ENCODE measurements at regions not wholly inside any gene's neighbourhood (a gene's known extent, or its start where the extent isn't known, plus 50 kb on each side); places are given as distances from the start of the nearest gene placed in this dataset.
A peak's percentile ranks its signal among the peaks of the same experiment; 100 is the strongest.

GRCh38 chr2:179349670-179350303 is 85.2 kb upstream of the SESTD1 start:
- H3K27me3 ChIP-seq (ENCODE audit: control insufficient read depth, insufficient read depth, low read length): no peaks in the 10 kb centered on the region
- no peak overlapping the region for H3K4me3 ChIP-seq (ENCODE audit: low read depth, low read length)
- no peaks in the 10 kb centered on the region for H3K9me3 ChIP-seq (ENCODE audit: control insufficient read depth, insufficient read depth, low read length)
- no peaks in the 10 kb centered on the region for H3K4me1 ChIP-seq (ENCODE audit: control insufficient read depth, insufficient read depth, low read length)
- no peak overlapping the region for H3K27ac ChIP-seq (ENCODE audit: low read depth, low read length)
- no peak overlapping the region for H3K9ac ChIP-seq (ENCODE audit: low read depth, low read length)
- H3K36me3 ChIP-seq (ENCODE audit: control insufficient read depth, insufficient read depth, low read length): no peaks in the 10 kb centered on the region

GRCh38 chr2:179348906-179349305 is 84.3 kb upstream of the SESTD1 start:
- no peaks in the 10 kb centered on the region for H3K9me3 ChIP-seq (ENCODE audit: control insufficient read depth, insufficient read depth, low read length)
- no peaks in the 10 kb centered on the region for H3K4me1 ChIP-seq (ENCODE audit: control insufficient read depth, insufficient read depth, low read length)
- no peak overlapping the region for H3K9ac ChIP-seq (ENCODE audit: low read depth, low read length)
- H3K27ac ChIP-seq (ENCODE audit: low read depth, low read length): no peak overlapping the region
- no peaks in the 10 kb centered on the region for H3K27me3 ChIP-seq (ENCODE audit: control insufficient read depth, insufficient read depth, low read length)
- H3K36me3 ChIP-seq (ENCODE audit: control insufficient read depth, insufficient read depth, low read length): no peaks in the 10 kb centered on the region
- H3K4me3 ChIP-seq (ENCODE audit: low read depth, low read length): no peak overlapping the region

GRCh38 chr2:179344970-179345369 is 80.3 kb upstream of the SESTD1 start:
- H3K27me3 ChIP-seq (ENCODE audit: control insufficient read depth, insufficient read depth, low read length): no peaks in the 10 kb centered on the region
- H3K27ac ChIP-seq (ENCODE audit: low read depth, low read length): no peak overlapping the region
- H3K9ac ChIP-seq (ENCODE audit: low read depth, low read length): no peak overlapping the region
- H3K4me3 ChIP-seq (ENCODE audit: low read depth, low read length): no peak overlapping the region
- no peaks in the 10 kb centered on the region for H3K9me3 ChIP-seq (ENCODE audit: control insufficient read depth, insufficient read depth, low read length)
- peaks cover 3% of the 10 kb centered on the region; the same call in 1 of the 2 replicates for H3K4me1 ChIP-seq (ENCODE audit: control insufficient read depth, insufficient read depth, low read length)
- H3K36me3 ChIP-seq (ENCODE audit: control insufficient read depth, insufficient read depth, low read length): no peaks in the 10 kb centered on the region

GRCh38 chr2:179344280-179344964 is 79.8 kb upstream of the SESTD1 start:
- Histone ChIP-seq H3K36me3 (ENCODE audit: control insufficient read depth, insufficient read depth, low read length) (no peaks in the 10 kb centered on the region), H3K4me3 (ENCODE audit: low read depth, low read length) (no peak overlapping the region), H3K9ac (ENCODE audit: low read depth, low read length) (no peak overlapping the region), H3K4me1 (ENCODE audit: control insufficient read depth, insufficient read depth, low read length) (peaks cover 3% of the 10 kb centered on the region; the same call in 1 of the 2 replicates), H3K27ac (ENCODE audit: low read depth, low read length) (no peak overlapping the region), H3K27me3 (ENCODE audit: control insufficient read depth, insufficient read depth, low read length) (no peaks in the 10 kb centered on the region), H3K9me3 (ENCODE audit: control insufficient read depth, insufficient read depth, low read length) (no peaks in the 10 kb centered on the region)

GRCh38 chr2:179343945-179344279 is 79.3 kb upstream of the SESTD1 start:
- Histone ChIP-seq H3K4me1 (ENCODE audit: control insufficient read depth, insufficient read depth, low read length) (peaks cover 3% of the 10 kb centered on the region; the same call in 1 of the 2 replicates), H3K27me3 (ENCODE audit: control insufficient read depth, insufficient read depth, low read length) (no peaks in the 10 kb centered on the region), H3K4me3 (ENCODE audit: low read depth, low read length) (no peak overlapping the region), H3K36me3 (ENCODE audit: control insufficient read depth, insufficient read depth, low read length) (no peaks in the 10 kb centered on the region), H3K9ac (ENCODE audit: low read depth, low read length) (no peak overlapping the region), H3K9me3 (ENCODE audit: control insufficient read depth, insufficient read depth, low read length) (no peaks in the 10 kb centered on the region), H3K27ac (ENCODE audit: low read depth, low read length) (no peak overlapping the region)

- H3K4me3 ChIP-seq (ENCODE audit: low read depth, low read length): no peak overlapping the region
- no peak overlapping the region for H3K9ac ChIP-seq (ENCODE audit: low read depth, low read length)
- no peaks in the 10 kb centered on the region for H3K36me3 ChIP-seq (ENCODE audit: control insufficient read depth, insufficient read depth, low read length)
- no peaks in the 10 kb centered on the region for H3K9me3 ChIP-seq (ENCODE audit: control insufficient read depth, insufficient read depth, low read length)
- H3K27me3 ChIP-seq (ENCODE audit: control insufficient read depth, insufficient read depth, low read length): no peaks in the 10 kb centered on the region
- peaks cover 17% of the 10 kb centered on the region for H3K4me1 ChIP-seq (ENCODE audit: control insufficient read depth, insufficient read depth, low read length)
- no peak overlapping the region for H3K27ac ChIP-seq (ENCODE audit: low read depth, low read length)
Measured at GRCh38 chr2:179341152-179341866, 76.7 kb upstream of the SESTD1 start.

GRCh38 chr2:179340678-179341077 is 76.0 kb upstream of the SESTD1 start:
- Histone ChIP-seq H3K36me3 (ENCODE audit: control insufficient read depth, insufficient read depth, low read length) (no peaks in the 10 kb centered on the region), H3K9ac (ENCODE audit: low read depth, low read length) (no peak overlapping the region), H3K4me1 (ENCODE audit: control insufficient read depth, insufficient read depth, low read length) (peaks cover 19% of the 10 kb centered on the region), H3K27ac (ENCODE audit: low read depth, low read length) (no peak overlapping the region), H3K27me3 (ENCODE audit: control insufficient read depth, insufficient read depth, low read length) (no peaks in the 10 kb centered on the region), H3K4me3 (ENCODE audit: low read depth, low read length) (no peak overlapping the region), H3K9me3 (ENCODE audit: control insufficient read depth, insufficient read depth, low read length) (no peaks in the 10 kb centered on the region)

- no peak overlapping the region for H3K9ac ChIP-seq (ENCODE audit: low read depth, low read length)
- no peak overlapping the region for H3K4me3 ChIP-seq (ENCODE audit: low read depth, low read length)
- H3K9me3 ChIP-seq (ENCODE audit: control insufficient read depth, insufficient read depth, low read length): no peaks in the 10 kb centered on the region
- H3K27ac ChIP-seq (ENCODE audit: low read depth, low read length): no peak overlapping the region
- peaks cover 24% of the 10 kb centered on the region for H3K4me1 ChIP-seq (ENCODE audit: control insufficient read depth, insufficient read depth, low read length)
- H3K27me3 ChIP-seq (ENCODE audit: control insufficient read depth, insufficient read depth, low read length): no peaks in the 10 kb centered on the region
- H3K36me3 ChIP-seq (ENCODE audit: control insufficient read depth, insufficient read depth, low read length): no peaks in the 10 kb centered on the region
Measured at GRCh38 chr2:179338681-179339080, 74.0 kb upstream of the SESTD1 start.

- Histone ChIP-seq H3K36me3 (ENCODE audit: control insufficient read depth, insufficient read depth, low read length) (no peaks in the 10 kb centered on the region), H3K27me3 (ENCODE audit: control insufficient read depth, insufficient read depth, low read length) (no peaks in the 10 kb centered on the region), H3K9me3 (ENCODE audit: control insufficient read depth, insufficient read depth, low read length) (no peaks in the 10 kb centered on the region), H3K4me3 (ENCODE audit: low read depth, low read length) (no peak overlapping the region; the same call in 1 of the 2 replicates), H3K4me1 (ENCODE audit: control insufficient read depth, insufficient read depth, low read length) (peaks cover 24% of the 10 kb centered on the region), H3K9ac (ENCODE audit: low read depth, low read length) (no peak overlapping the region), H3K27ac (ENCODE audit: low read depth, low read length) (peak overlapping the region; percentile 59)
Measured at GRCh38 chr2:179336782-179337534, 72.3 kb upstream of the SESTD1 start.

GRCh38 chr2:179335732-179336131 is 71.1 kb upstream of the SESTD1 start:
- peaks cover 24% of the 10 kb centered on the region for H3K4me1 ChIP-seq (ENCODE audit: control insufficient read depth, insufficient read depth, low read length)
- H3K36me3 ChIP-seq (ENCODE audit: control insufficient read depth, insufficient read depth, low read length): no peaks in the 10 kb centered on the region
- H3K4me3 ChIP-seq (ENCODE audit: low read depth, low read length): no peak overlapping the region
- no peak overlapping the region for H3K27ac ChIP-seq (ENCODE audit: low read depth, low read length)
- H3K9me3 ChIP-seq (ENCODE audit: control insufficient read depth, insufficient read depth, low read length): no peaks in the 10 kb centered on the region
- no peaks in the 10 kb centered on the region for H3K27me3 ChIP-seq (ENCODE audit: control insufficient read depth, insufficient read depth, low read length)
- no peak overlapping the region for H3K9ac ChIP-seq (ENCODE audit: low read depth, low read length)
